CD4-positive, CD25-positive, alpha-beta regulatory T cell (primary cell): ENCODE measurements at regions not wholly inside any gene's neighbourhood (a gene's known extent, or its start where the extent isn't known, plus 50 kb on each side); places are given as distances from the start of the nearest gene placed in this dataset.

Source experiments
- ATAC-seq, 2 donors: fragments of 150-1000 bp; cut with Tn5 transposase; one replicate each; pipeline ENCODE4 v1.10.0; 2021; ENCODE audit warnings: low read depth in 2 of 2, moderate number of reproducible peaks in 2 of 2, moderate library complexity in 1 of 2
- DNase-seq, 3 donors: peaks; one replicate each; pipeline versions ENCODE4 v3.0.0 to v3.0.0-alpha.2; 2012 to 2022; ENCODE audit warnings: mixed read lengths in 1 of 3
- H3K27ac ChIP-seq: one replicate; pipeline ENCODE4 v1.7.0; 2013; ENCODE audit warnings: mild to moderate bottlenecking, low read length; ENCODE audit not compliant: insufficient read depth, poor library complexity, severe bottlenecking
- H3K27me3 ChIP-seq: one replicate; pipeline ENCODE4 v1.7.0; 2013; ENCODE audit warnings: low read length; ENCODE audit not compliant: control insufficient read depth, insufficient read depth
- H3K36me3 ChIP-seq: one replicate; pipeline ENCODE4 v1.7.0; 2013; ENCODE audit warnings: mild to moderate bottlenecking, low read length, moderate library complexity; ENCODE audit not compliant: control insufficient read depth, insufficient read depth
- H3K4me1 ChIP-seq: 2 replicates; pipeline ENCODE4 v1.7.0; 2013; ENCODE audit warnings: mild to moderate bottlenecking, low read length; ENCODE audit not compliant: insufficient read depth, control insufficient read depth, poor library complexity, severe bottlenecking
- H3K4me3 ChIP-seq: one replicate; pipeline ENCODE4 v1.7.0; 2013; ENCODE audit warnings: low read depth, mild to moderate bottlenecking, low read length, moderate library complexity
- H3K9me3 ChIP-seq, 2 experiments: 1 replicate in 1 of 2; 2 replicates in 1 of 2; pipeline ENCODE4 v1.7.0; 2013; ENCODE audit warnings: low read length in 2 of 2, mild to moderate bottlenecking in 1 of 2, moderate library complexity in 1 of 2; ENCODE audit not compliant: control insufficient read depth in 2 of 2
- H3K27ac Mint-ChIP-seq, 3 donors: one replicate each; pipeline ENCODE4 v1.8.0; 2020 to 2022; ENCODE audit warnings: mild to moderate bottlenecking in 3 of 3, mixed read lengths in 3 of 3, moderate library complexity in 2 of 3
- H3K27me3 Mint-ChIP-seq: one replicate; pipeline ENCODE4 v1.8.0; 2022; ENCODE audit warnings: mild to moderate bottlenecking, mixed read lengths
- H3K36me3 Mint-ChIP-seq: one replicate; pipeline ENCODE4 v1.8.0; 2020; ENCODE audit warnings: mixed read lengths
- H3K4me1 Mint-ChIP-seq, 4 donors: one replicate each; pipeline ENCODE4 v1.8.0; 2020 to 2022; ENCODE audit warnings: mixed read lengths in 4 of 4, mild to moderate bottlenecking in 1 of 4
- H3K4me3 Mint-ChIP-seq, 4 donors: one replicate each; pipeline ENCODE4 v1.8.0; 2020 to 2022; ENCODE audit warnings: mild to moderate bottlenecking in 4 of 4, mixed read lengths in 4 of 4, moderate library complexity in 3 of 4
- H3K9me3 Mint-ChIP-seq, 7 donors: one replicate each; pipeline ENCODE4 v1.8.0; 2020 to 2022; ENCODE audit warnings: mixed read lengths in 7 of 7, mild to moderate bottlenecking in 3 of 7, moderate library complexity in 2 of 7

DNA sequence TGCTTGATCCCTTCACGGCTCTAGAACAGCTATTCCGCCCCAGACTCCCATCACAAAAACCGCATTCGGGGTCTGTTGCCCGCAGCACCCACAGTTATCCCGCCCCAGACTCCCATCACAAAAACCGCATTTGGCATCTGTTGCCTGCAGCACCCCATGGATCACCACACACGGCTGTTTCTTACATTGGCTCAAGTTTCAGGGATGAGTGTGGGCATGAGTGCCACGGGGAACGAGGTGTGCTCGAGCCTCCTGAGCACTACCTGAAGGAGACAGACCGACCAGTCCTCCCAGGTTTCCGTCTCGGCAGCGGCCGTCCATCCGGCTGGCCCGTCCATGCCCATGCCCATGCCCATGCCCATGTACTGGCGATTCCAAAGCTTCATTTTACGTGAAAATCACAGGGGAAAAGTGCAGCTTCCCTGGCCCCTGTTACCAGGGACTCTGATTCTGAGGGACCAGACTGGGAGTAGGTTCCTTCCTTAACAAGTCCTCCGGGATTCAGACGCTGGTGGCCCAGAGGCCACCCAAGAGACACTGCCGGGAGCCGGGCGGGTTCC is 66.4 kb upstream of the INSIG1 start:
- Mint-ChIP-seq H3K4me1 (no peaks in the 10 kb centered on the region), H3K27me3 (no peaks in the 10 kb centered on the region), H3K9me3 (no peaks in the 10 kb centered on the region), H3K36me3 (no peaks in the 10 kb centered on the region), H3K4me3 (no peak overlapping the region), H3K27ac (no peak overlapping the region)
- ATAC-seq: no peak
- no peak overlapping the region for H3K4me3 ChIP-seq
- no peaks in the 10 kb centered on the region for H3K9me3 ChIP-seq
- no peaks in the 10 kb centered on the region for H3K4me1 ChIP-seq
- no peaks in the 10 kb centered on the region for H3K27me3 ChIP-seq
- no peak overlapping the region for H3K27ac ChIP-seq
- H3K36me3 ChIP-seq: no peaks in the 10 kb centered on the region
- no peak for DNase-seq

DNA sequence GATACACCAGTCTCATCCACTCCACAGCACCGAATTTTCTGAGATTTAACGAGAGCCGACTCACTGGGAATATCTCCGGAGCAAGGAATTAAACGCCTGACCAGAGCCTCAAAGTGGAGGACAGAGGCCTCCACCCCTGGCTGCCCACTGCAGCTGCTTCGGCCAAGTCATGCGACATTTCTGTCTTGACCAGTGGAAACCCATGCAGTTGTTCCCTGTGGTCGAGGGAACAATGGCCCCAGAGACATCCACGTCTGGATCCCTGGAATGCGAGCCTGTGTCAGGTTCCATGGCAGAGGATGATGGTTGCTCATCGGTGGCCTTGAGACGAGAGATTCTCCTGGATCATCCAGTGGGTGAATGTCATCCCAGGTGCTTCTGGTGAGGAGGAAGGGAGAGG is 65.7 kb upstream of the INSIG1 start:
- Histone ChIP-seq H3K9me3 (no peaks in the 10 kb centered on the region), H3K36me3 (no peaks in the 10 kb centered on the region), H3K4me3 (no peak overlapping the region), H3K4me1 (no peaks in the 10 kb centered on the region), H3K27ac (no peak overlapping the region), H3K27me3 (no peaks in the 10 kb centered on the region)
- Mint-ChIP-seq H3K27me3 (no peaks in the 10 kb centered on the region), H3K4me1 (no peaks in the 10 kb centered on the region), H3K36me3 (no peaks in the 10 kb centered on the region), H3K9me3 (no peaks in the 10 kb centered on the region), H3K4me3 (no peak overlapping the region), H3K27ac (no peak overlapping the region)
- ATAC-seq (no peak), DNase-seq (no peak)

DNA sequence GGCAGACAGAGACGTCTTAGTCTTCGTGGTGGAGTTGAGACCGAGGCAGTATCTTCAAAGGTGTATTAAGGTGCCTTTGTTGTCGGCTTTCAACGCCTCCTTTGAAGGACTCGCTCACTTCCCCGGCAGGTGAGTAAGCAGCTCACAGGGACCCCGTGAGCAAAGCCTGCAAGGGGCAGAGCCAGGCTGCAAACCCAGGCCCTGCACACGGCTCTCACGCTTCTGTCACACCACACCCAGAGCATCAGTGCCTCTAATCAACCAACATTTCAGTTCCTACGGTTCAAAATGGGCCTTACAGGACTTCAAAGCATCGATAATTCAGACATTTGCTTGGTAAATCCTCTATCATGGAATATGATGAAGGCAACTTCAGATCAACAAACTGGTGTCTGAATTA is 64.8 kb upstream of the INSIG1 start:
- Histone ChIP-seq H3K27me3 (no peaks in the 10 kb centered on the region), H3K4me3 (no peak overlapping the region), H3K36me3 (no peaks in the 10 kb centered on the region), H3K9me3 (no peaks in the 10 kb centered on the region), H3K27ac (no peak overlapping the region), H3K4me1 (no peaks in the 10 kb centered on the region)
- H3K27ac Mint-ChIP-seq: no peak overlapping the region
- no peak for DNase-seq
- ATAC-seq: no peak
- no peaks in the 10 kb centered on the region for H3K4me1 Mint-ChIP-seq
- no peak overlapping the region for H3K4me3 Mint-ChIP-seq
- no peaks in the 10 kb centered on the region for H3K9me3 Mint-ChIP-seq
- no peaks in the 10 kb centered on the region for H3K36me3 Mint-ChIP-seq
- peaks cover 7% of the 10 kb centered on the region for H3K27me3 Mint-ChIP-seq

DNA sequence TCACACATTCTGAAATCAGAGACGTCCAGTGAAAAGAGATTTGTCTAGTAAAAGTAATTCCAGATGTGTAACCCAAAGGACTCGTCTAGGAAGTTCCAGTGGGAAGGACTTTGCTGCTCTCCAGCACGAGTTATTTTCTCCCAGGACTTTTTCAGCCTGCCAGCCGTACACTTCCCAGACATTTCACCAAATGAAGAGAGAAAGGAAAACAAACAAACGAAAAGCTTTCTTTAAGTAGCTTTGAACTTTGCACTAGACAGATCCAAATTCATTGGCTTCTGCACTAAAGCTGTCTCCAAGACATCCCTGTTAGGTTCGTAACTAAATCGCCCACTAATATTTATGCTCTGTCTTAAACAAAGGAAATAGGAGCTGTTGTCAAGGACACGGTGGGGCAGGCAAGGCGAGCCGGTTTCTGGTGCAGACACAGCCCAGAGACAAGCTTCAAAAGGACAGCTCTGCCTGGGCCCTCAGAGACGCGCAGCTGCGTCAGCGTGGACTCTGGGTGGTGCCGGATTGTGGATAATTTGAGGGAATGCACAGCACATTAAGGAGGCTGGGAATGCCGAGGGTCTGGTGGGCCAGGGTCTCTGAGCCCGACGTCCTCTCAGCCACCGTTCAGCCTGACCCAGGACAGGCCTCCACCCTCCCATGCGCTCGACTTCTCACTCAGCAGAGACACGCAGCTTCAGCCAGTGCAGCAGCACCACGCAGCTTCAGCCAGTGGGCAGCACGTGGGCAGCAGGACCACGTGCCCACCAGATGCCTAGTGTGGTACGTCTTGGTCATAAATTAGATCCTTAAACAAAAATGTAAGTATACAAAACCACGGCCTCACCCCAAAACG is 64.1 kb upstream of the INSIG1 start:
- Histone ChIP-seq H3K4me1 (no peaks in the 10 kb centered on the region), H3K36me3 (no peaks in the 10 kb centered on the region), H3K27me3 (no peaks in the 10 kb centered on the region), H3K4me3 (no peak overlapping the region), H3K9me3 (no peaks in the 10 kb centered on the region), H3K27ac (no peak overlapping the region)
- no peak for DNase-seq
- ATAC-seq: no peak
- Mint-ChIP-seq H3K9me3 (no peaks in the 10 kb centered on the region), H3K4me3 (no peak overlapping the region), H3K27ac (peak overlapping the region in 1 of 3 donors; percentile 26), H3K27me3 (peaks cover 13% of the 10 kb centered on the region), H3K4me1 (no peaks in the 10 kb centered on the region), H3K36me3 (no peaks in the 10 kb centered on the region)

DNA sequence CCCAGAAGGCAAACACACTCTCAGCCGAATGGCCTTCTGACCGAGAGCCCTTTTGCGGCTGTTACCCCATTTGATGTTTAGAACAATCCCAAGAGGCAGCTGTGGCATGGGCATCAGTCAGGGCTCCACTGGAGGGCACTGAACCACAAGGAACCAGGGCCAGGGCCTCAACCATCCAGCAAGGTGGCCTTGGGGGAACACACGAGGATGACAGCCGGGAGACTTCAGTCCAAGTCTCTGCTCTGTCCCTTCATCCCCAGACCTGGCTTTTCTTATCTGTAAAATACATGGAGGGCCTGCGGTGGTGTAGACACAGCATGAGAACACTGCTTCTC is 63.6 kb upstream of the INSIG1 start:
- no peak overlapping the region for H3K4me3 Mint-ChIP-seq
- ATAC-seq (no peak), DNase-seq (no peak)
- H3K36me3 Mint-ChIP-seq: no peaks in the 10 kb centered on the region
- no peaks in the 10 kb centered on the region for H3K4me1 ChIP-seq
- peaks cover 0 to 1% (median 0%) of the 10 kb centered on the region in 4 donors for H3K4me1 Mint-ChIP-seq
- no peak overlapping the region for H3K27ac Mint-ChIP-seq
- no peaks in the 10 kb centered on the region for H3K9me3 ChIP-seq
- no peaks in the 10 kb centered on the region for H3K36me3 ChIP-seq
- no peak overlapping the region for H3K27ac ChIP-seq
- peaks cover 18% of the 10 kb centered on the region for H3K27me3 Mint-ChIP-seq
- H3K9me3 Mint-ChIP-seq: no peaks in the 10 kb centered on the region
- H3K4me3 ChIP-seq: no peak overlapping the region
- H3K27me3 ChIP-seq: no peaks in the 10 kb centered on the region

DNA sequence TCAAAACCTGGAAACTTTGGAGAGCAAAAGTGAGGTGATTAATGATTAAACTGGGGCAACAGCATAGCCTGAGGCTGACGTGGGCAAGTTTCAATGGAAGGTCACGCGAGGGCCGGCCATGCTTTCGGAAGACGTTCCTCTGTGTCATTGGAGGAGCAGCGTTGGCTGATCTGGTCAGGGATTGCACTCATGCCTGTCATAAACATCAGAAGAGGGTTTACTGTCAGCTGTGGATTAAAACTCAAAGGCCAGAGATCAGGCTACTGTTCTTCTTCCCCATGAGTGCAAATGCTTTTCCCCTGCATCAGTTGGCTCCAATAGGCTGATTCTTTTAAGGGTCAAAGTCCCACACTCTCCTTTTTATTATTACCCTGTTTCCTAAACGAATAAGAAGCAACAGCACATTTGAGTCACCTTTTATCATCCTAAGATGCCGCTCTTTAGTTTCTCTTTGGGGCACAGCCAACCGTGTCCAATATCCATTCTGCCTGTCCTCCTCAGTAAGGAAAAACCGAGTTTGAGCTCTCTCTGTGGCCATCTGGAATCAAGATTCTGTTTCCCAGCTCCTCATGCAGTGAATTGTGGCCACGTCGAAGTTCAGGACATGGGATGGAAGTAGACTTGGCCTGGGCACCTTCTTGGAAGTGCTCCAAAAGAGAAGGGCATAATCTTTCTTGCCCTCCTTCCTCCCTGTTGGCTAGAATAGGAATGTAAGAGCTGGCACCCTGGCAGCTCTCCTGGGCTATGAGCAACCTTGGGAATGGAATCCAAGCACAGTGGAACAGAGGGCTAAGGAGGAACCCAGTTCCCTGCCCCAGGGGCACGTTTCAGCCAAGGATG is 62.5 kb upstream of the INSIG1 start:
- Mint-ChIP-seq H3K4me1 (peaks cover 0 to 2% (median 0%) of the 10 kb centered on the region in 4 donors), H3K27me3 (peaks cover 27% of the 10 kb centered on the region), H3K4me3 (no peak overlapping the region), H3K27ac (no peak overlapping the region), H3K36me3 (no peaks in the 10 kb centered on the region), H3K9me3 (no peaks in the 10 kb centered on the region)
- Histone ChIP-seq H3K9me3 (no peaks in the 10 kb centered on the region), H3K4me3 (no peak overlapping the region), H3K27me3 (no peaks in the 10 kb centered on the region), H3K27ac (no peak overlapping the region), H3K4me1 (no peaks in the 10 kb centered on the region), H3K36me3 (no peaks in the 10 kb centered on the region)
- no peak for DNase-seq
- no peak for ATAC-seq

DNA sequence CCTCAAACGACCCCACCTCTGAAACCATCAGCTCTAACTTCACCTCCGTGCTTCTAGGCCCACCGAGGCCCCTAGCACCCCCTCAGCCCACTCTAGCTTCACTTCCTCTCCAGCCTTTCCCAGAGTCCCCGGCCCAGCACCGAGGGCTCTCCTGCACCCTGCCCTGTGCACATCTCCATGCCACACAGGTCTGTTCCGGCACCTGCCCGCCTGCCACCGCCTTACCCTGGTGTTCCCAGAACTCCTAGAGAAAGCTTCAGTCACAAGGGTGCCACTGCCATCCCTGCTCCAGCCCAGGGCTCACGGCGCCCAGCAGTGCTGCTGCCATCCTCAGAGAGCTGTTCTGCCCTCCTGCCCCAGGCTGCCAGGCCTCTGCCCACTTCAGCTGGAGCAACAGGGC is 61.3 kb upstream of the INSIG1 start:
- H3K36me3 ChIP-seq: no peaks in the 10 kb centered on the region
- no peaks in the 10 kb centered on the region for H3K9me3 ChIP-seq
- Mint-ChIP-seq H3K4me1 (peaks cover 0 to 2% (median 0%) of the 10 kb centered on the region in 4 donors), H3K9me3 (no peaks in the 10 kb centered on the region), H3K27ac (no peak overlapping the region), H3K4me3 (no peak overlapping the region), H3K27me3 (peaks cover 31% of the 10 kb centered on the region), H3K36me3 (no peaks in the 10 kb centered on the region)
- no peak overlapping the region for H3K4me3 ChIP-seq
- ATAC-seq: no peak
- no peak for DNase-seq
- H3K27me3 ChIP-seq: no peaks in the 10 kb centered on the region
- no peak overlapping the region for H3K27ac ChIP-seq
- no peaks in the 10 kb centered on the region for H3K4me1 ChIP-seq
